Thyroid gland (tissue), 4 donors: ENCODE measurements at regions not wholly inside any gene's neighbourhood (a gene's known extent, or its start where the extent isn't known, plus 50 kb on each side); places are given as distances from the start of the nearest gene placed in this dataset.
"Not testable (repeated sequence)": the region's sequence is repeated elsewhere in the genome, so short reads cannot be mapped to it uniquely, and the experiment has no call there.

ENCODE experiments used
- DNase-seq, 2 donors: peaks; one replicate each; pipeline ENCODE4 v3.0.0-alpha.2; 2019
- H3K27ac ChIP-seq, 3 donors: fragments of 200-600 bp; sonication (generic); 1 replicate in 2 of 3; 2 replicates in 1 of 3; pipeline ENCODE4 v1.5.1; 2016 to 2019; ENCODE audit warnings: mild to moderate bottlenecking in 1 of 3, moderate library complexity in 1 of 3
- H3K27me3 ChIP-seq: fragments of 200-600 bp; sonication (generic); one replicate; pipeline ENCODE4 v1.5.1; 2019
- H3K36me3 ChIP-seq, 2 donors: fragments of 200-600 bp; sonication (generic); one replicate each; pipeline ENCODE4 v1.5.1; 2016 to 2019
- H3K4me1 ChIP-seq, 2 donors: fragments of 200-600 bp; sonication (generic); one replicate each; pipeline ENCODE4 v1.5.1; 2017 to 2019
- H3K4me3 ChIP-seq, 3 donors: fragments of 200-600 bp; sonication (generic); replicated peaks in 1 of 3; 1 replicate in 2 of 3; 2 replicates in 1 of 3; pipeline ENCODE4 v1.5.1; 2016; ENCODE audit warnings: mild to moderate bottlenecking in 1 of 3
- H3K9me3 ChIP-seq: fragments of 200-600 bp; sonication (generic); one replicate; pipeline ENCODE4 v1.5.1; 2017
- POLR2A ChIP-seq, 2 donors: fragments of 450-650 bp; IDR thresholded peaks; one replicate each; pipeline ENCODE4 v1.6.1; 2017; ENCODE audit warnings: antibody characterized with exemption in 2 of 2, mild to moderate bottlenecking in 2 of 2, moderate library complexity in 1 of 2
- WGBS, 2 donors: methylation state at CpG; one replicate each; pipeline ENCODE4 v1.1.5; 2017; 5-methylcytosine and 5-hydroxymethylcytosine counted together
- intact Hi-C: fragments of 100-400 bp; cut with DNase I; formaldehyde crosslinking; loops from one replicate; pipeline ENCODE4 v1.15.1; 2023
- TF ChIP-seq, protein P1 (sequence below), 6 experiments: fragments of 200-600 bp in 3 of 6; fragments of 450-650 bp in 3 of 6; sonication (generic) in 3 of 6; IDR thresholded peaks; one replicate each; pipeline ENCODE4 v1.5.1; 2016 to 2019; ENCODE audit warnings: antibody characterized with exemption in 6 of 6, mild to moderate bottlenecking in 2 of 6, inconsistent platforms in 1 of 6, moderate library complexity in 1 of 6

DNA sequence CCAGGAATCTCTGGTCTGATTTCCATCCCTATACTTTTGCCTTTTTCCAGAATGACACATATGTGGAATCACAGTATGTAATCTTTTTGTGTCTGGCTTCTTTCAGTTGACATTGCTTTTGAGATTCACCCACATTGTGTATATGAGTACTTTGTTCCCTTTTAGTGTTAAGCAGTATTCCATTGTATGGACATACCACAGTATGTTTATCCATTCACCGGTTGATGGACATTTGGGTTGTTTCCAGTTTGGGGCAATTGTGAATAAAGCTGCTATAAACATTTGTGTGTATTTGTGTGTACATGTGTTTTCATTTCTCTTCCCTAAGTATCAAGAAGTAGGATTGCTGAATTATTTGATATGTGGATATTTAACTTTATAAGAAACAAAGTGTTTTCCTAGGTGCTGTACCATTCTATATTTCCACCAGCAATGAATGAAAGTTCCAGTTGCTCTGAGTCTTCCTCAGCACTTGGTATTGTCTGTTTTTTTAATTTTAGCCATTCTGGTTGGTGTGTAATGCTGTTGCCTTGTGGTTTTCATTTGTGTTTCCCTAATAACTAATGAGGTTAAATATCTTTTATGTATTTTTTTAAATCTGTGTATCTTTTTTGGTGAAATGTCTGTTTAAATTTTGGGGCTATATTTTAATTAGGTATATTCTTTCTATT lies 203.5 kb upstream of the HAAO start:
- WGBS, 2 donors, result 97% methylated on average over 1 of the region's 1 CpG
- Histone ChIP-seq H3K4me1 (no peaks in the 10 kb centered on the region), H3K27me3 (no peaks in the 10 kb centered on the region), H3K9me3 (no peaks in the 10 kb centered on the region), H3K27ac (no peak overlapping the region), H3K4me3 (no peak overlapping the region), H3K36me3 (no peaks in the 10 kb centered on the region)
- TF ChIP-seq, protein P1, sequence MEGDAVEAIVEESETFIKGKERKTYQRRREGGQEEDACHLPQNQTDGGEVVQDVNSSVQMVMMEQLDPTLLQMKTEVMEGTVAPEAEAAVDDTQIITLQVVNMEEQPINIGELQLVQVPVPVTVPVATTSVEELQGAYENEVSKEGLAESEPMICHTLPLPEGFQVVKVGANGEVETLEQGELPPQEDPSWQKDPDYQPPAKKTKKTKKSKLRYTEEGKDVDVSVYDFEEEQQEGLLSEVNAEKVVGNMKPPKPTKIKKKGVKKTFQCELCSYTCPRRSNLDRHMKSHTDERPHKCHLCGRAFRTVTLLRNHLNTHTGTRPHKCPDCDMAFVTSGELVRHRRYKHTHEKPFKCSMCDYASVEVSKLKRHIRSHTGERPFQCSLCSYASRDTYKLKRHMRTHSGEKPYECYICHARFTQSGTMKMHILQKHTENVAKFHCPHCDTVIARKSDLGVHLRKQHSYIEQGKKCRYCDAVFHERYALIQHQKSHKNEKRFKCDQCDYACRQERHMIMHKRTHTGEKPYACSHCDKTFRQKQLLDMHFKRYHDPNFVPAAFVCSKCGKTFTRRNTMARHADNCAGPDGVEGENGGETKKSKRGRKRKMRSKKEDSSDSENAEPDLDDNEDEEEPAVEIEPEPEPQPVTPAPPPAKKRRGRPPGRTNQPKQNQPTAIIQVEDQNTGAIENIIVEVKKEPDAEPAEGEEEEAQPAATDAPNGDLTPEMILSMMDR (IDR thresholded peaks at IDR 0.05), result no peak
- TF ChIP-seq POLR2A (IDR thresholded peaks at IDR 0.05), result no peak
- intact Hi-C loops, result no loop called here
- no peak for DNase-seq

DNA sequence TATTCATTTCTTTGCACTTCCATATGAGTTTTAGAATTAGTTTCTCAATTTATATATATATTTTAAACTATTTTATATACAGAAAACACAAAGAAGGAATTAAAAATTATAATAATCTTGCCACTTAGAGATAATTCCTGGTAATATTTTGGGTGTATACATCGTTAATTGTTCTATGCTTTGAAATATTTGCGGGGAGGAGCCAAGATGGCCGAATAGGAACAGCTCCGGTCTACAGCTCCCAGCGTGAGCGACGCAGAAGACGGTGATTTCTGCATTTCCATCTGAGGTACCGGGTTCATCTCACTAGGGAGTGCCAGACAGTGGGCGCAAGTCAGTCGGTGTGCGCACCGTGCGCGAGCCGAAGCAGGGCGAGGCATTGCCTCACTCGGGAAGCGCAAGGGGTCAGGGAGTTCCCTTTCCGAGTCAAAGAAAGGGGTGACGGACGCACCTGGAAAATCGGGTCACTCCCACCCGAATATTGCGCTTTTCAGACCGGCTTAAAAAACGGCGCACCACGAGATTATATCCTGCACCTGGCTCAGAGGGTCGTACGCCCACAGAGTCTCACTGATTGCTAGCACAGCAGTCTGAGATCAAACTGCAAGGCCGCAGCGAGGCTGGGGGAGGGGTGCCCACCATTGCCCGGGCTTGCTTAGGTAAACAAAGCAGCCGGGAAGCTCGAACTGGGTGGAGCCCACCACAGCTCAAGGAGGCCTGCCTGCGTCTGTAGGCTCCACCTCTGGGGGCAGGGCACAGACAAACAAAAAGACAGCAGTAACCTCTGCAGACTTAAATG lies 197.1 kb upstream of the HAAO start:
- 82 to 92% methylated on average over 23 to 33 of the region's 37 CpGs for WGBS, 2 donors
- H3K27me3 ChIP-seq, H3K9me3 ChIP-seq, H3K27ac ChIP-seq, H3K4me3 ChIP-seq, intact Hi-C loops, H3K4me1 ChIP-seq, DNase-seq, H3K36me3 ChIP-seq: not testable (repeated sequence)

DNA sequence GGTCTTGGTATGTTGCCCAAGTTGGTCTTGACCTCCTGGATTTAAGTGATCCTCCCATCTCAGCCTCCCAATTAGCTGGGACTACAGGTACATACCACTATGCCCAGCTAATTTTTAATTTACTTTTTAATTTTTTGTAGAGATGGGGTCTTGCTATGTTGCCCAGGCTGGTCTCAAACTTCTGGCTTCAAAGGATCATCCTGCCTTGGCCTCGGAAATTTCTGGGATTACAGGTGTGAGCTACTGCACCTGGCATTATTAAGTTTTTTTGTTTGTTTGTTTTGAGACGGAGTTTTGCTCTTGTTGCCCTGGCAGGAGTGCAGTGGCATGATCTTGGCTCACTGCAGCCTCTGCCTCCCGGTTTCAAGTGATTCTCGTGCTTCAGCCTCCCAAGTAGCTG lies 195.7 kb upstream of the HAAO start:
- intact Hi-C loops, H3K4me1 ChIP-seq, H3K27ac ChIP-seq, DNase-seq, H3K9me3 ChIP-seq, H3K27me3 ChIP-seq, H3K36me3 ChIP-seq, H3K4me3 ChIP-seq: not testable (repeated sequence)
- WGBS, 2 donors, result 79 to 89% methylated on average over 4 of the region's 4 CpGs

DNA sequence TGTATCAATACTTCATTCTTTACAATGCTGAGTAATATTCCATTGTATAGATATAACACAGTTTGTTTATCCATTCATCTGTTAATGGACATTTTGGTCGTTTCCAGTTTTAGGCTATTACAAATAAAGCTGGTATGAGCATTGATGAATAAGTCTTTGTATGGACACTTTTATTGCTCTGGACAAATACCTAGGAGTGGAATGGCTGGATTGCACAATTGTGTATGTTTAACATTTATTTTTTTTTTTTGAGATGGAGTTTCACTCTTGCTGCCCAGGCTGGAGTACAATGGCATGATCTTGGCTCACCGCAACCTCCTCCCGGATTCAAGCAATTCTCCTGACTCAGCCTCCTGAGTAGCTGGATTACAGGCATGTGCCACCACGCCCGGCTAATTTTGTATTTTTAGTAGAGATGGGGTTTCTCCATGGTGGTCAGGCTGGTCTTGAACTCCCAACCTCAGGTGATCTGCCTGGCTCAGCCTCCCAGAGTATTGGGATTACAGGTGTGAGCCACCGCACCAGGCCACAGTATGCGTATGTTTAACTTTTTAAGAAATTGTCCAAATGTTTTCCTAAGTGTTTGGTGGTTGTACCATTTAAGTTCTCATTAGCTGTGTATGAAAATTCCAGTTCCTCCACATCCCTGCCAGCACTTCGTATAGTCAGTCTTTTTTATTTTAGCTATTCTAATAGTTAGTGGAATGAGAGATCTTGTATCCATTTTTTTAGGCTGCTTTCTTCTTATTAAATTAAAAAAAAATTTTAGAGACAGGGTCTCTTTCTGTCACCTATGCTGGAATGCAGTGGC lies 194.9 kb upstream of the HAAO start:
- intact Hi-C loops, result no loop called here
- no peaks in the 10 kb centered on the region for H3K9me3 ChIP-seq
- H3K27ac ChIP-seq, result no peak overlapping the region
- 90 to 94% methylated on average over 8 of the region's 8 CpGs for WGBS, 2 donors
- H3K36me3 ChIP-seq, result no peaks in the 10 kb centered on the region
- no peaks in the 10 kb centered on the region for H3K27me3 ChIP-seq
- no peaks in the 10 kb centered on the region for H3K4me1 ChIP-seq
- TF ChIP-seq, protein P1 (IDR thresholded peaks at IDR 0.05), result no peak
- TF ChIP-seq POLR2A (IDR thresholded peaks at IDR 0.05), result no peak
- no peak for DNase-seq
- no peak overlapping the region for H3K4me3 ChIP-seq

DNA sequence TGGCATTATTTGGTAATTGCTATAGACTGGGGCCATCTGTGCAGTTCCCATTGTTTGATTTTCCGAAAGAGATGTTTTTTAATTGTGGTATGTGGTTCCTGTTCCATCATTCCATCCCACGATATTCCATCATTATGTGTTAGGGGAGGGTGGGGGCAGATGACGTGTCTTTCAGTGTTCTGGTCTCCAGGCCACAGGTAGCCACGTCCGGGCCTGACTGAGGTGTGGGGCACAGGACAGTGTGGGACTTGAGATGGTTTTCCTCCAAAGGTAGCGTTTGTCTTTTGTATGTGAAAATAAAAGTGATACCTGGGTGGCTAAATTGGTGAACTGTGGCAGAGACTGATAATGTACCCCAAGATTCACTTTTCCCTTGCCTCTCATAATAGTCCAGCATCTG lies 192.2 kb upstream of the HAAO start:
- 86 to 93% methylated on average over 6 of the region's 6 CpGs for WGBS, 2 donors
- TF ChIP-seq, protein P1 (IDR thresholded peaks at IDR 0.05), result no peak
- TF ChIP-seq POLR2A (IDR thresholded peaks at IDR 0.05), result no peak

More for the DNA sequence above, 192.2 kb upstream of the HAAO start:
- Histone ChIP-seq H3K4me1 (no peaks in the 10 kb centered on the region), H3K4me3 (no peak overlapping the region), H3K9me3 (no peaks in the 10 kb centered on the region), H3K36me3 (no peaks in the 10 kb centered on the region), H3K27me3 (no peaks in the 10 kb centered on the region), H3K27ac (no peak overlapping the region)
- intact Hi-C loops, result no loop called here
- DNase-seq, result no peak
